ENCODE measurements at regions not wholly inside any gene's neighbourhood (a gene's known extent, or its start where the extent isn't known, plus 50 kb on each side); places are given as distances from the start of the nearest gene placed in this dataset.
"Not testable (repeated sequence)": the region's sequence is repeated elsewhere in the genome, so short reads cannot be mapped to it uniquely, and the experiment has no call there.

- no peak for DNase-seq
These were observed 251.4 kb upstream of the RGMA start for GRCh38 chr15:93340406-93340805.

GRCh38 chr15:93333796-93334195 is 244.8 kb upstream of the RGMA start:
- DNase-seq = no peak

- not testable (repeated sequence) for DNase-seq
These were observed 244.1 kb upstream of the RGMA start for GRCh38 chr15:93333126-93333525.

- DNase-seq = no peak
These were observed 243.2 kb upstream of the RGMA start for GRCh38 chr15:93332168-93332553.

GRCh38 chr15:93331545-93332167 is 242.6 kb upstream of the RGMA start:
- DNase-seq = no peak

- DNase-seq = no peak
These were observed 242.0 kb upstream of the RGMA start for GRCh38 chr15:93330912-93331544.

- DNase-seq = no peak
These were observed 238.4 kb upstream of the RGMA start for GRCh38 chr15:93327364-93327763.

- DNase-seq = no peak
These were observed 235.4 kb upstream of the RGMA start for GRCh38 chr15:93324186-93324975.

GRCh38 chr15:93321881-93322282 is 232.9 kb upstream of the RGMA start:
- no peak for DNase-seq

GRCh38 chr15:93319121-93319814 is 230.3 kb upstream of the RGMA start:
- no peak for DNase-seq

GRCh38 chr15:93317772-93318171 is 228.8 kb upstream of the RGMA start:
- no peak for DNase-seq

GRCh38 chr15:93314245-93314644 is 225.2 kb upstream of the RGMA start:
- no peak for DNase-seq

- DNase-seq = no peak
These were observed 224.0 kb upstream of the RGMA start for GRCh38 chr15:93312891-93313486.

- DNase-seq = no peak
These were observed 222.6 kb upstream of the RGMA start for GRCh38 chr15:93311620-93312019.

- DNase-seq = no peak
These were observed 219.1 kb upstream of the RGMA start for GRCh38 chr15:93308026-93308690.

- DNase-seq = no peak
These were observed 218.5 kb upstream of the RGMA start for GRCh38 chr15:93307513-93307912.

- no peak for DNase-seq
These were observed 216.3 kb upstream of the RGMA start for GRCh38 chr15:93305306-93305705.

GRCh38 chr15:93302080-93302765 is 213.2 kb upstream of the RGMA start:
- no peak for DNase-seq

- no peak for DNase-seq
These were observed 211.8 kb upstream of the RGMA start for GRCh38 chr15:93300796-93301195.

GRCh38 chr15:93299675-93300074 is 210.7 kb upstream of the RGMA start:
- DNase-seq = no peak

- DNase-seq = no peak
These were observed 209.9 kb upstream of the RGMA start for GRCh38 chr15:93298901-93299300.

Measured in activated CD4-positive, alpha-beta T cell treated with anti-CD3 and anti-CD28 coated beads for 1 hour (primary cell).